Neural progenitor cell (in vitro differentiated cells): ENCODE measurements at regions not wholly inside any gene's neighbourhood (a gene's known extent, or its start where the extent isn't known, plus 50 kb on each side); places are given as distances from the start of the nearest gene placed in this dataset.

ENCODE experiments used
- EZH2 ChIP-seq: fragments of 200-600 bp; sonication (generic); IDR thresholded peaks from 2 replicates; pipeline ENCODE4 v1.6.1; 2017; ENCODE audit warnings: antibody characterized with exemption, mild to moderate bottlenecking, moderate library complexity
- TF ChIP-seq, protein P1 (sequence below): fragments of 200-600 bp; sonication (generic); IDR thresholded peaks from 2 replicates; pipeline ENCODE4 v1.5.1; 2017; ENCODE audit warnings: antibody characterized with exemption, mild to moderate bottlenecking

GRCh38 chr3:87949189-87949878 lies 109.5 kb downstream of the CGGBP1 start:
- TF ChIP-seq, protein P1, sequence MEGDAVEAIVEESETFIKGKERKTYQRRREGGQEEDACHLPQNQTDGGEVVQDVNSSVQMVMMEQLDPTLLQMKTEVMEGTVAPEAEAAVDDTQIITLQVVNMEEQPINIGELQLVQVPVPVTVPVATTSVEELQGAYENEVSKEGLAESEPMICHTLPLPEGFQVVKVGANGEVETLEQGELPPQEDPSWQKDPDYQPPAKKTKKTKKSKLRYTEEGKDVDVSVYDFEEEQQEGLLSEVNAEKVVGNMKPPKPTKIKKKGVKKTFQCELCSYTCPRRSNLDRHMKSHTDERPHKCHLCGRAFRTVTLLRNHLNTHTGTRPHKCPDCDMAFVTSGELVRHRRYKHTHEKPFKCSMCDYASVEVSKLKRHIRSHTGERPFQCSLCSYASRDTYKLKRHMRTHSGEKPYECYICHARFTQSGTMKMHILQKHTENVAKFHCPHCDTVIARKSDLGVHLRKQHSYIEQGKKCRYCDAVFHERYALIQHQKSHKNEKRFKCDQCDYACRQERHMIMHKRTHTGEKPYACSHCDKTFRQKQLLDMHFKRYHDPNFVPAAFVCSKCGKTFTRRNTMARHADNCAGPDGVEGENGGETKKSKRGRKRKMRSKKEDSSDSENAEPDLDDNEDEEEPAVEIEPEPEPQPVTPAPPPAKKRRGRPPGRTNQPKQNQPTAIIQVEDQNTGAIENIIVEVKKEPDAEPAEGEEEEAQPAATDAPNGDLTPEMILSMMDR = no peak
- no peak for TF ChIP-seq EZH2
